Cerebellar nuclear complex (tissue), 1 donor: ENCODE measurements at regions not wholly inside any gene's neighbourhood (a gene's known extent, or its start where the extent isn't known, plus 50 kb on each side); places are given as distances from the start of the nearest gene placed in this dataset.

Experiments used
- DNase-seq, 2 experiments: peaks; one replicate each; lab custom pipeline; 2025; lab: John Stamatoyannopoulos, UW

DNA sequence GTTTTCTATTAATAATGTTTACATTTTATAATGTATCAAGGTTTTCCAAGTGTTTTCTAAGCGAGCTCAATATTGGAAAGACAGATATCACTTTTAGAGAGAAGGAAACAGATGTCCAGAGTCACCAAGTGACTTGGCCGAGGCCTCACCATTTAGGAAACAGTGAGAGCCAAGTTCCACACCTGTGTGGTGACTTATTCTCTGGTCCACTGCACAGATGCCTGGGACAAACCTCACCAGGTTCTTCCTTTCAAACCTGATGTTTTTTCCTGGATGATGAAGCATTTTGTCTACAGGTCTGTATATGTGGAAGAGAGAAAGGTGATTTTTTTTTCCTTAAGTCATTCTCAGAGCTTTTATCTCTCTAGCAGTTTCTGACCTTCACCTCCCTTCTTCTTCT lies 280.7 kb downstream of the LPIN1 start:
- DNase-seq, result no peak

DNA sequence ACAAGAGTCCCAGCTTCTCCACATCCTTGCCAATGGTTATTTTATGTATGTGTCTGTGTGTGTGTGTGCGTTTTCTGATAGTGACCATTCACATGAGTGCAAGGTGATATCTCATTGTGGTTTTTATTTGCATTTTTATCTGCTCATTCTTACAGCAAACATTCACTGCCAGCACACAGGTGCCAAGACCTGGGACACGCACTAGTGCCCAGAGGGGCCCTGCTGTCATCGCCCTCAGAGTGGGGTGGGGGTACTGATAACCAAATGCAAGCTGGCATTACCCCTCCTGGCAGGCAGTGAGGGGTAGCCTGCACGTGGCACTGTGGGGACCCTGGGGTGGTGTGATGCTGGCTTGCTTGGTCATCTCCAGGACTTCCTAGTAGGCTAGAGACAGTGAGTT lies 285.4 kb downstream of the LPIN1 start:
- DNase-seq, result no peak

DNA sequence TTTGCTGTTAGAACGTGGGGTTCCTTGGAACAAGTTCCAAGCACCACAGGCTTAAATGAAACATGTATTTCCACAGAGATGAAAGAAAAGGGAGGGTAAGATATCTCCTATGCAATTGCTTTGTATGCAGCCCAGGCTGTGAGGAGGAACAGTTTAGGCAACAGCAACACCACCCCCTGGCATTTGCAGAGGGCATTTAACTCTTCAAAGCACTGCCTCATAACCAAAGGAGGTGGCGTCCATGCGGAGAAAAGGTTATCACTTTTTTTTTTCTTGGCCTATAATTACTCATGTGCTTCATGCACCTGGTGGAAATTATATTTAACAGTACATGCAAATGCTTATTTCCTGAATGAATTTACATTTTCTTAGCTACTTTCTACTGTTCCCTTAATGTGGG lies 286.0 kb downstream of the LPIN1 start:
- DNase-seq, result no peak

DNA sequence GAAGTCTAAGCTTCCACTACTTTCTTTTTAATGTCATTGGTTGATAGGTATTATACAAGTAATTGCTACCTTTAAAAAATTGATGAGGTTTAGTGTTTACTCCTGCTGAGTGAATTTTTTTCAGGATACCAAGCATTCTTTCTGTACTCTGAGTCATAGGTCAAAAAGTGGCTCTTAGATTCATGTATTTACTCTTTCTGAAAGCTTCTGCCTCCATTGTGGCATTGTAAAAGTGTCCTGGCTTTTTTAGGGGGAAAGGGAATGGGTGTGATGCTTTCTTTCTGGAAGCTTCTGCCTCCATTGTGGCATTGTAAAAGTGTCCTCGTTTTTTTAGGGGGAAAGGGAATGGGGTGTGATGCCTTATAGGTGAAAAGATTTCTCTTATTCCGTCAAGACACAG lies 286.5 kb downstream of the LPIN1 start:
- no peak for DNase-seq

DNA sequence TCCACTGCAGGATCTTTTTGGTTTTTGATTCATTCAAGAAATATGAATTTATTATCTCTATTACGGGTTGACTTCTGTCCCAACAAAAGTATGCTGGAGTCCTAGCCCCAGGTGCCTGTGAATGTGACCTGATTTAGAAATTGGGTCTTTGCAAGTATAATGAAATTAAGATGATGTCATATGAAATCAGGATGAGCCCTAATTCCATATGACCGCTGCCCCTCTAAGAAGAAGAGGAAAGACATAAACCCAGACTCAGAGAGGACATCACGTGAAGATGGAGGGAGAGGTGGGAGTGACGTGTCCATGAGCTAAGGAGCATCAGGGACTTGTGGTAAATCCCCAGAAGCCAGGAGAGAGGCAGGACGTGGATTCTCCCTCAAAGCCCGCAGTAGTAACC lies 287.1 kb downstream of the LPIN1 start:
- no peak for DNase-seq

DNA sequence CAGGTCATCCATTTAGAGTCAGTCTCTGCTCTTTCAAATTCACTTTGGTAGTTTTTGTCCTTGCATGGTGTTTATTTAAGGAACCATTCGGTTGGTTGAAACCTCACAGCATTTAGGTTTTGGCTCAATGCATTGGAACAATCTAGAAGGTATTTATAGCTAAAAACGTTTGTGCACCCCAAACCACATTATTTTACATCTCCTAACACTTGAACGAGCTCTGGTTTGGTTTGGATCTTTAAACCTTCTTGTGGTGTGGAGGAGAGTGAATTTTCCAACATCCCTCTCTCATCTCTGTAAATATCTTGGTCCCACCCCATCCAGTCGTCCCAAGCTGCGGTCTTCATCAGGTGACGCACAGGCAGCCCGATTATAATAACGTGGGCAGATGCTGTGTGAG lies 287.9 kb downstream of the LPIN1 start:
- no peak for DNase-seq

DNA sequence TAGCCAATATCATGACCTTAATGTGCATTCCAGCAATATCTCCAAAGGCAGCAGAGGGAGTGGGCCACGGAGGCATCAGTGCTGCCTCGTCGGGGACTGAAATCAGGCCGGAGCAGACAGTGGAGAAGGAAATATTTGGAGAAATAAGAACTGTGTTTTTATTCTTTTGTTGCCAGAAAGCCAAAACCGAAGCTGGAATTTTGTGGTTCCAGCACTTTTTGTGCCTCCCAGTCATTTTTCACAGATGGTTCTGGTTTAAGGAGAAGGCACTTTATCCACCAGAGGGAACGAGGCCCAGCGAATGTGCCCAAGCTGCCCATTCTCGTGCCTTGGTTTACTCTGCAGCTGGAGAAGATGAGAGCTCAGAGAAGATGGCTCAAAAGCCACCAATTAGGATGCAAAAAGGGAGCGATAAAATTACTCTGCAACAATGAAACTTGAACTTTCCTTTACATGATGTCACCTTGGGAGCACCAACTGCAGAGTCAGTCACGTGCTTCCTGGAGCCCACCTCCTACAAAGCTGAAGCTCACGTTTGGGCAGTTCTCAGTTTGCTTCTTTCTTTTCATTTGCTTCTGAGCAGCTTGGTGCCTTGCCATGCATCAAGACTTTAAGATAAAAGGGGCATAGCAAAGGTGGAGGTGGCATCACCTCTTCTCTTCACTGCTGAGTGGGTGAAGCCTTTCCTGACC lies 288.7 kb downstream of the LPIN1 start:
- no peak for DNase-seq

DNA sequence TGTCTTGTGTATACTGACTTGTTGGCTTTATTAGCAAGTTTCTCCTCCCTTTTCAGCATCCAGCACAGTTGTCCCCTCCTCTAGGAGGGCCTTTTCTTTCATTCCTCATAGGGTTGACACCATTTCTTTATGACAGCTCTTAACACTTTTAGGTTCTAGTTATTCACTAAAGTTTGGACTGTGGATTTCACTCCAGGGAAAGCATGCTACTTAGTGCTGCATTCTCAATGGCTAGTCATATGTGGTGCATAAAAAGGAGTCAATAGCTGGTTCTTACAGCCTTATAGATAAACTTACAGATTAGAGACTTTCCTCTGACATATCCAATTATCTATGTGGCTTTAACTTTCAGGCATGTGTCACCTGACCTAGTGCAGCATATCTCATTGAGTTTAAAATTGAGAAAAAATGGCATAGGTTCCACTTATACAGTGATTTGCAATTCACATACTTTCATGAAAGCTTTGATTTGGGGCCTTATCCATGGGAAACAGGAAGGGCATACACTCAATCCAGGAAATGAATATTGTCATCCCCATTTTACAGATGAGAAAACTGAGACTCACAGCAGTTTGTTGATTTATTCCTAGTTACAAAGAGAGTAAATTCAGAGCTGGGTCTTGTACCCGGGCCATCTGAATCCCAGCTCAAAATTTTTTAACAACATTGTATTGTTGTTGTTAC lies 289.7 kb downstream of the LPIN1 start:
- DNase-seq, result no peak

- no peak for DNase-seq
These were observed 290.2 kb downstream of the LPIN1 start for GRCh38 chr2:12036640-12036983.

DNA sequence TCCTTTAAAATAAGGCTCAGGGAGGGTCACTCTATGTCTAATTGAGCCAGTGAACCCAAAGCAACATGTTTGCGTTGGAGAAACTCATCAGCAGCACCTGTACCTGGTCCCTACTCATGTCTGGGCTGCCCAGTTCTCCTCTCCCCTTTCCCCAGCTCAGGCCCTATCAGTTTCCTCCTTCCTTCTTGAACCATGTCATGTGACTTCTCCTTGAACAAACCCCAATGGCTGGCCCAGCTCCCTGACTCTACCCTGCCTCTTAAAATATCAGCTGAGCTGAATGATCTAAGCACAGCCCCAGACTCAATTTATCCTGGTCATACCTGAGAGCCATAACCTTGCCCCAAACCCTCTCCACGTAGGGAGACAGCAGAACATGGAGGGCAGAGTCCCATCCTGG lies 290.9 kb downstream of the LPIN1 start:
- no peak for DNase-seq

GRCh38 chr2:12041236-12041635 lies 294.8 kb downstream of the LPIN1 start:
- DNase-seq, result no peak

DNA sequence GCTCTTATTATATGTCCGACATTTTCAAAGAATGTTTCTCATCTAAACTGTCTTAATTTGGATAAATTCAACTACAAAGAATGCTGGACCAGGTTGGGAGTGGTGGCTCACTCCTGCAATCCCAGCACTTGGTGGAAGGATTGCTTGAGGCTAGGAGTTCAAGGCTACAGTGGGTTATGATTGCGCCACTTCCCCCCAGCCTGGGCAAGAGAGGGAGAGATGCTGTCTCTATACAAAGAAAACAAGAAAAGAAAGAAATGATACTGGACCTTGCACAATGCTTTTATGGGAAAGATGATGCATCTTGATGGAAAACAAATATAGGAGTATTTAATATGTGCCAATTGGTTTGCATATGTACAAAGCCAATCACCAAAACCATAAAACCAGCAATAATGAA lies 296.7 kb downstream of the LPIN1 start:
- no peak for DNase-seq

DNA sequence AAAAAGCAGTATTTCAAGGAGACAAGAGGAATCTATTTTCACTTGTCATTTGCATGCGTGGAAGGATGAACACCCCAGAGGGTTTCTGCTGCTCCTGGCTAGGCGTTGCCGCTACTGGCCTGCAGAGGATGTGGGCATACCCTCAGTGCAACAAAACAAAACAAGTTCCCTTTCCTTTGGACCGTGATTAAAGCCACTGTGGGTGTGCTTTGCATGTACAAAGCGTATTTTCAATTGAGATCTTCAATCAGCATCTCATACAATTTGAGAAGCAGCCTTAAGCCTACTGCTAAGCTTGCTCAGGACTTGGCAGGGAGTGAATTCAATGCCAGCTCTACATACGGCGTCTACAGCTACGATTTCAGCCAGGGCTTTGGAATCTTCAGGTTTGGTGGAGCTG lies 298.4 kb downstream of the LPIN1 start:
- DNase-seq, result no peak

DNA sequence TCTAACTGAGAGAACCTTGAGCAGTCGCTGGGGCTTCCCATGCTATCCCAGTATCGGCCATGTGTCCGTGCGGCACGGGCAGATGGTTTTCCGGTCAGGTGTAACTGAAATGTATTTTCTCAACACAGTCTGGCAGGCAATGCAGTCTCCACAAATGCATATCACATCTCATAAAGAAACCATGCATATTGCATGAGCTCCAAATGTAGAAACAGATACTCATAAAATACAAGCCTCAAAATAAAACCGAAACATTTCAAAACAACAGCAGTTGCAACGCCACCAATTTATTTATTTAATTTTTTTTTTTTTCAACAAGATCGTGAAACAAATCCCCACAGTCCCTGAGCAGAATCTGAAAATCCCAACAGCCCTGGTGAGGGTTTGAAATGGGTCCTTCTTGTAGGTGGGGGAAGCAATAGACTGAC lies 299.4 kb downstream of the LPIN1 start:
- no peak for DNase-seq

GRCh38 chr2:12046641-12047040 lies 300.2 kb downstream of the LPIN1 start:
- DNase-seq, result no peak

DNA sequence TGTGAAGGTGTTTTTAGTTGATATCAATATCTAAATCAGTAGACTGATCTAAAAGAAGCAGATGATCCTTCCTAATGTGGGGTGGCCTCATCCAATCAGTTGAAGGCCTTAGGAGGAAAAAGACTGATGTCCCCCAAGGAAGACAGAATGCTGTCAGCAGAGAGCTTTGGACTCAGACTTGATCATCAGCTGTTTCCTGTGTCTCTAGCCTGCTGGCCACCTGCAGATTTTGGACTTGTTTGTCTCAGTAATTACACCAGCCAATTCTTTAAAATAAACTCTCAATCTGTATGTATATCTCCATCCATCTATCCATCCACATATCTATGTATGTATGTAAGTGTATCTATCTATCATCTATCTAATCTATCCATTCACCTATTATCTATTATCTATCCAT lies 301.3 kb downstream of the LPIN1 start:
- no peak for DNase-seq

GRCh38 chr2:12048550-12048949 lies 302.1 kb downstream of the LPIN1 start:
- DNase-seq, result no peak

DNA sequence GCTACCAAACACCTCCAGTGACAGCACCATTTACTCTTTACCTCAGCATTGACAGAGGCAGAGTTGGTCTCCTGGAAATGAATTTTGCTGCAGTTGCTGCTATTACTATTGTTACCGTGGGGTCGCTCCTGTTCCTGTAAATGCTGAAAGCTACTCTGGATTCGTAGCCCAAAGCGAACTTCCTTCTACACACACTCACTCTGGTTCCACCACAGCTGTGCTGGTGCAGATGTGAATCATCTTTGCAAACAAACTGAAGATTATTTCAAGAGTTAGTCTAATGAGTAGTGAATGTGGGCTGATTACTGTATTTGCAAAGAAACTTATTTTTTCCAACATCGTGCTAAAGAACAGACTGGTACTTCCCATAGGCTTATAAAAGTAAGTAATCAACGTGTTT lies 304.0 kb downstream of the LPIN1 start:
- no peak for DNase-seq

GRCh38 chr2:12051831-12052230 lies 305.4 kb downstream of the LPIN1 start:
- DNase-seq, result no peak

- no peak for DNase-seq
These were observed 306.4 kb downstream of the LPIN1 start for GRCh38 chr2:12052796-12053195.

GRCh38 chr2:12054956-12055618 lies 308.7 kb downstream of the LPIN1 start:
- DNase-seq, result no peak

DNA sequence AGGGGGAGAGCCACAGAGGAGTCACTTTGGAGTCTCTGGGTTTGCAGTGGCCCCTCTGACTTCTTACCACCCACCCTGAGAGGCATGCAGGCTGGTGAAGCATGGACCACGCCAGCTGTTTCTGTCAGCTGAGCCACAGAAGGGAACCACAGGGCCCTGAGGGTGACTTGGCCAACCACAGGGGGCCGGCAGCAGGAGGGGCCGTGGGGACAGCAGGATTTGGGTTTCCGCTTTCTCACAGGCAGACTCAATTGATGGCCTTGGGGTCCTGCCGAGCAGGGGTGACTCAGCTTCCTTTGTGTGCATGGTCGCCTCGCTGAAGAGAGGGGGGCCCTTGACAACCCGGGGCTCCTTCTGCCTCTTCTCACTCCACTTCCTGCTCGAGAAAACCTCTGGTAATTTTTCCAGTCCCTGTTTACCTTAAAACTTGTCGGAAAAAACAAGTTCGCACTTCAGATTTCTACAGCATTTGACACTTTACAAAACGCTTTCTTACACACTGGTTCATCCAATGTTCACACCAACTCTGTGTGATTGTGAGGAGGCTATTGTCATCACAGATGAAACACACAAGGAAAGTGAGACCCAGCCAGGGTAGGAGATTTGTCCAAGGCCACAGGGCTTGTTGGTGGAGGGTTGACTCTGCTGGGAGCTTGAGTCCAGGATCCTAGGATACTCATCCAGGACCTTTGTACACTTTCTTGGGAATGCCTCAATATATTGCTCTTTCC lies 311.2 kb downstream of the LPIN1 start:
- DNase-seq, result no peak
